IMR-90 (cell line): ENCODE measurements at regions not wholly inside any gene's neighbourhood (a gene's known extent, or its start where the extent isn't known, plus 50 kb on each side); places are given as distances from the start of the nearest gene placed in this dataset.

Source experiments
- ATAC-seq: fragments of 200-7000 bp; cut with Tn5 transposase; 2 replicates; pipeline ENCODE4 v1.9.1; 2020; ENCODE audit warnings: low read depth, mild to moderate bottlenecking, moderate library complexity
- BruUV-seq: library from RNA; stranded (reverse); fragments of 400-500 nt; replicated peaks from 2 replicates; lab custom pipeline; 2021; lab: Mats Ljungman, UMichigan
- CTCF ChIA-PET: fragments of 300-600 bp; formaldehyde crosslinking; extraction: SDS; loops from one replicate; lab custom pipeline; 2021; ENCODE audit warnings: antibody characterized with exemption; lab: Yijun Ruan, JAX
- POLR2A ChIA-PET: fragments of 300-600 bp; sonication (Branson Sonifier 250); formaldehyde crosslinking; loops from one replicate; lab custom pipeline; 2022; ENCODE audit warnings: antibody characterized with exemption; ENCODE audit not compliant: unreplicated experiment; lab: Charles Lee
- DNase-seq: peaks from one replicate; pipeline ENCODE4 v3.0.0; 2013
- H2AFZ ChIP-seq: replicated peaks from 2 replicates; pipeline ENCODE3; 2013; ENCODE audit warnings: low read length, mild to moderate bottlenecking; ENCODE audit not compliant: poor library complexity
- H2AK5ac ChIP-seq: 2 replicates; pipeline ENCODE4 v1.6.1; 2013; ENCODE audit warnings: low read depth, low read length, inconsistent platforms
- H2AK9ac ChIP-seq: replicated peaks from 2 replicates; pipeline ENCODE3; 2013; ENCODE audit warnings: mild to moderate bottlenecking, low read depth, low read length, moderate library complexity; ENCODE audit not compliant: poor library complexity
- H2BK120ac ChIP-seq: 2 replicates; pipeline ENCODE4 v1.6.1; 2013; ENCODE audit warnings: low read depth, low read length, inconsistent platforms
- H2BK15ac ChIP-seq: 3 replicates; pipeline ENCODE4 v1.6.1; 2013; ENCODE audit warnings: low read depth, low read length, inconsistent platforms
- H2BK20ac ChIP-seq: 2 replicates; pipeline ENCODE4 v1.6.1; 2013; ENCODE audit warnings: low read depth, mild to moderate bottlenecking, inconsistent platforms, low read length, moderate library complexity
- H2BK5ac ChIP-seq: 2 replicates; pipeline ENCODE4 v1.6.1; 2013; ENCODE audit warnings: mild to moderate bottlenecking, low read depth, low read length, inconsistent platforms; ENCODE audit not compliant: poor library complexity, severe bottlenecking
- H3K14ac ChIP-seq: replicated peaks from 2 replicates; pipeline ENCODE4 v1.6.1; 2013; ENCODE audit warnings: low read depth, low read length, inconsistent platforms
- H3K18ac ChIP-seq: 2 replicates; pipeline ENCODE4 v1.6.1; 2013; ENCODE audit warnings: low read depth, low read length, control low read depth
- H3K23ac ChIP-seq: 2 replicates; pipeline ENCODE4 v1.6.1; 2013; ENCODE audit warnings: low read depth, low read length, inconsistent platforms
- H3K27ac ChIP-seq: 2 replicates; pipeline ENCODE4 v1.5.1; 2013; ENCODE audit warnings: mild to moderate bottlenecking, control low read depth, low read length; ENCODE audit not compliant: insufficient read depth
- H3K27me3 ChIP-seq: 2 replicates; pipeline ENCODE4 v1.6.1; 2013; ENCODE audit warnings: low read length; ENCODE audit not compliant: control insufficient read depth, insufficient read depth
- H3K36me3 ChIP-seq: 2 replicates; pipeline ENCODE4 v1.6.1; 2013; ENCODE audit warnings: low read length, mixed read lengths; ENCODE audit not compliant: control insufficient read depth, insufficient read depth
- H3K4ac ChIP-seq: 2 replicates; pipeline ENCODE4 v1.6.1; 2013; ENCODE audit warnings: low read depth, low read length, inconsistent platforms
- H3K4me1 ChIP-seq: 2 replicates; pipeline ENCODE4 v1.6.1; 2013; ENCODE audit warnings: low read length, mixed read lengths; ENCODE audit not compliant: control insufficient read depth, insufficient read depth
- H3K4me2 ChIP-seq: 2 replicates; pipeline ENCODE4 v1.6.1; 2013; ENCODE audit warnings: low read depth, mild to moderate bottlenecking, control low read depth, low read length, moderate library complexity
- H3K4me3 ChIP-seq: 2 replicates; pipeline ENCODE4 v1.5.1; 2013; ENCODE audit warnings: low read depth, mild to moderate bottlenecking, control low read depth, low read length, moderate library complexity; ENCODE audit not compliant: insufficient read depth
- H3K56ac ChIP-seq: 2 replicates; pipeline ENCODE4 v1.6.1; 2013; ENCODE audit warnings: low read length, inconsistent platforms; ENCODE audit not compliant: insufficient read depth; ENCODE audit errors: extremely low read depth
- H3K79me1 ChIP-seq, 2 experiments: 2 replicates each; pipeline ENCODE4 v1.6.1; 2013; ENCODE audit warnings: low read length in 2 of 2, inconsistent platforms in 1 of 2, low read depth in 1 of 2
- H3K9ac ChIP-seq: 2 replicates; pipeline ENCODE4 v1.6.1; 2013; ENCODE audit warnings: low read depth, low read length, control low read depth
- H3K9me1 ChIP-seq: 2 replicates; pipeline ENCODE4 v1.6.1; 2013; ENCODE audit warnings: low read length, inconsistent platforms; ENCODE audit not compliant: insufficient read depth
- H3K9me3 ChIP-seq: 2 replicates; pipeline ENCODE4 v1.6.1; 2013; ENCODE audit warnings: low read length; ENCODE audit not compliant: control insufficient read depth, insufficient read depth
- H4K20me1 ChIP-seq: 2 replicates; pipeline ENCODE4 v1.6.1; 2013; ENCODE audit warnings: low read length, inconsistent platforms; ENCODE audit not compliant: insufficient read depth
- H4K5ac ChIP-seq: 2 replicates; pipeline ENCODE4 v1.6.1; 2013; ENCODE audit warnings: mild to moderate bottlenecking, low read depth, low read length, control low read depth
- H4K8ac ChIP-seq, 2 experiments: 2 replicates each; pipeline ENCODE4 v1.6.1; 2013; ENCODE audit warnings: low read depth in 2 of 2, low read length in 2 of 2, control low read depth in 1 of 2, inconsistent platforms in 1 of 2
- H4K91ac ChIP-seq: 2 replicates; pipeline ENCODE4 v1.6.1; 2013; ENCODE audit warnings: low read depth, low read length, inconsistent platforms; ENCODE audit not compliant: insufficient read depth
- CHD1 ChIP-seq: IDR thresholded peaks from 2 replicates; pipeline ENCODE4 v1.6.1; 2012; ENCODE audit warnings: low read depth, low read length, improper control_type of control experiment
- MAFK ChIP-seq: IDR thresholded peaks from 2 replicates; pipeline ENCODE4 v1.6.1; 2012; ENCODE audit warnings: low read depth, low read length, improper control_type of control experiment
- MAZ ChIP-seq: IDR thresholded peaks from 2 replicates; pipeline ENCODE4 v1.6.1; 2012; ENCODE audit warnings: low read depth, mild to moderate bottlenecking, low read length, improper control_type of control experiment, moderate library complexity, borderline replicate concordance
- RAD21 ChIP-seq: IDR thresholded peaks from 2 replicates; pipeline ENCODE4 v1.6.1; 2012; ENCODE audit warnings: low read length, improper control_type of control experiment
- RCOR1 ChIP-seq: IDR thresholded peaks from 2 replicates; pipeline ENCODE4 v1.6.1; 2012; ENCODE audit warnings: mild to moderate bottlenecking, low read length, improper control_type of control experiment; ENCODE audit not compliant: insufficient replicate concordance
- RFX5 ChIP-seq: IDR thresholded peaks from 2 replicates; pipeline ENCODE4 v1.8.0; 2012; ENCODE audit warnings: low read depth, mild to moderate bottlenecking, low read length, moderate library complexity
- SMC3 ChIP-seq: fragments of 150-350 bp; IDR thresholded peaks from 2 replicates; pipeline ENCODE4 v1.6.1; 2016; ENCODE audit warnings: low read depth, mild to moderate bottlenecking, antibody characterized with exemption, low read length, moderate library complexity
- WGBS, 2 experiments: methylation state at CpG; one replicate each; pipeline versions ENCODE4 v1.1.5 to v1.1.7; 2013; ENCODE audit warnings: missing lambda C conversion rate in 2 of 2; ENCODE audit not compliant: insufficient read length in 1 of 2; ENCODE audit errors: extremely low coverage in 2 of 2; 5-methylcytosine and 5-hydroxymethylcytosine counted together
- dilution Hi-C: fragments of 300-500 bp; cut with HindIII; formaldehyde crosslinking; loops from one replicate; pipeline ENCODE4 v1.14.3; 2018; ENCODE audit warnings: low sequenced_read_pairs; ENCODE audit not compliant: unreplicated experiment
- in situ Hi-C: fragments of 300-500 bp; cut with MboI; formaldehyde crosslinking; loops from 3 replicates; pipeline ENCODE4 v1.14.3; 2019; ENCODE audit warnings: low sequenced_read_pairs, inconsistent platforms, mixed read lengths
- intact Hi-C: fragments of 100-400 bp; cut with micrococcal nuclease; formaldehyde crosslinking; loops from 2 replicates; pipeline ENCODE4 v1.10.0; 2022
- TF ChIP-seq, protein P1 (sequence below): fragments of 150-350 bp; IDR thresholded peaks from 2 replicates; pipeline ENCODE4 v1.6.1; 2017; ENCODE audit warnings: mild to moderate bottlenecking, antibody characterized with exemption, low read length, low read depth

DNA sequence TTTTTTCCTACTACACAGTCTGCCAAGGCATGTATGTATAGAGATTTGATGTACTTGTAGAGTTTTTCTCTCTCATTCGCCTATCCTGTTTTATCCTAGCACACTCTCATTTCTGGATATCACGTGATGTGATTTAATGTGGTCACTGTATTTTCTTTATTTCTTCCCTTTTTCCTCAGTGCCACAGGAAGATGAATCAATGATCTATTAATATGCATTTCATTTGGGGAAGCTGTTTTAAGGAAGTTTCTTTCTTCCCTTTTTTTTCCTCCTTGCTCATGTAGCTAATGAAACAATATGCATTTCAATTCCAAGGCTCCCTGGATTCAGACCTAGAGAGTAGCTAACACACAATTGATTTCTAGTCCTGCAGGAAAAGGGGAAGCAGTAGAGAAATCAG lies 506.3 kb upstream of the WWC1 start:
- TF ChIP-seq MAZ: no peak
- TF ChIP-seq SMC3: no peak
- no peak for TF ChIP-seq RFX5
- no peak for TF ChIP-seq MAFK
- no peak for TF ChIP-seq RCOR1
- TF ChIP-seq CHD1: no peak
- TF ChIP-seq, protein P1, sequence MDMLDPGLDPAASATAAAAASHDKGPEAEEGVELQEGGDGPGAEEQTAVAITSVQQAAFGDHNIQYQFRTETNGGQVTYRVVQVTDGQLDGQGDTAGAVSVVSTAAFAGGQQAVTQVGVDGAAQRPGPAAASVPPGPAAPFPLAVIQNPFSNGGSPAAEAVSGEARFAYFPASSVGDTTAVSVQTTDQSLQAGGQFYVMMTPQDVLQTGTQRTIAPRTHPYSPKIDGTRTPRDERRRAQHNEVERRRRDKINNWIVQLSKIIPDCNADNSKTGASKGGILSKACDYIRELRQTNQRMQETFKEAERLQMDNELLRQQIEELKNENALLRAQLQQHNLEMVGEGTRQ: no peak
- TF ChIP-seq RAD21: no peak
- BruUV-seq: no TSS peak
- intact Hi-C loops: no loop called here
- Histone ChIP-seq H3K4me3 (no peak overlapping the region), H3K9ac (no peak overlapping the region), H4K5ac (no peak overlapping the region), H3K4ac (no peak overlapping the region), H3K79me1 (no peaks in the 10 kb centered on the region), H3K27me3 (peaks cover 1% of the 10 kb centered on the region; the same call in 1 of the 2 replicates), H4K8ac (no peak overlapping the region), H2AFZ (no peak overlapping the region), H2BK20ac (no peak overlapping the region), H3K4me2 (no peak overlapping the region), H3K18ac (no peak overlapping the region), H4K91ac (no peak overlapping the region), H2AK5ac (no peak overlapping the region), H4K20me1 (no peaks in the 10 kb centered on the region), H3K4me1 (peaks cover 2% of the 10 kb centered on the region; the same call in 1 of the 2 replicates), H3K23ac (no peak overlapping the region), H3K14ac (no peak overlapping the region), H2BK5ac (no peak overlapping the region), H3K36me3 (no peaks in the 10 kb centered on the region), H3K9me3 (no peaks in the 10 kb centered on the region), H3K27ac (no peak overlapping the region), H3K56ac (no peak overlapping the region), H3K9me1 (no peaks in the 10 kb centered on the region), H2BK15ac (no peak overlapping the region), H2BK120ac (no peak overlapping the region), H2AK9ac (no peak overlapping the region)
- ATAC-seq (no peak), DNase-seq (no peak)
- no CpG with 5 or more reads among the region's 2 CpGs for WGBS, 2 experiments
- CTCF ChIA-PET: no interaction called here
- in situ Hi-C loops: no loop called here
- dilution Hi-C loops: no loop called here
- POLR2A ChIA-PET: no interaction called here
